Mucosa of gallbladder (tissue), 1 donor: ENCODE measurements at regions not wholly inside any gene's neighbourhood (a gene's known extent, or its start where the extent isn't known, plus 50 kb on each side); places are given as distances from the start of the nearest gene placed in this dataset.
"Not testable (repeated sequence)": the region's sequence is repeated elsewhere in the genome, so short reads cannot be mapped to it uniquely, and the experiment has no call there.

Source experiments
- DNase-seq: peaks from one replicate; pipeline ENCODE4 v3.0.0-alpha.2; 2020; ENCODE audit warnings: low spot score
- donor health status: DM: no; HTN: no; CAD: no.

DNA sequence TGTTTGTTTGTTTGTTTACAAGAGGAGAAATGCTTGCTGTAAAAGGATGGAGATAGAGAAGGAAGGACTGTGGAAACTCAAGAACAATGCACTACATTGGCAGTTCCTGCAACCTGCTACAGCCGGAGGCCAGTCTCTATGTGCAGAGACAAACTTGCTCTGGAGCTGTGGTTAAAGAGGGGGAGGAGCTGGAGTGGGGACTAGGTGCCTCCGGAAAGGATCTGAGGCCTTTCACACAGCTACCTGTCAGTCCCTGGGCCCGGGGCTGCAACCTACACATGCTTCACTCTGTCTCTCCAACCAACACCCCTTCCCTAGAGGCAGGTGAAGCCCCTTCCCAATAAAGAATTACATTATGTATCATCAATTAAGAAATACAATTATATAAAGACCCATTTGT lies 1234.0 kb upstream of the ZEB2 start:
- DNase-seq = no peak

DNA sequence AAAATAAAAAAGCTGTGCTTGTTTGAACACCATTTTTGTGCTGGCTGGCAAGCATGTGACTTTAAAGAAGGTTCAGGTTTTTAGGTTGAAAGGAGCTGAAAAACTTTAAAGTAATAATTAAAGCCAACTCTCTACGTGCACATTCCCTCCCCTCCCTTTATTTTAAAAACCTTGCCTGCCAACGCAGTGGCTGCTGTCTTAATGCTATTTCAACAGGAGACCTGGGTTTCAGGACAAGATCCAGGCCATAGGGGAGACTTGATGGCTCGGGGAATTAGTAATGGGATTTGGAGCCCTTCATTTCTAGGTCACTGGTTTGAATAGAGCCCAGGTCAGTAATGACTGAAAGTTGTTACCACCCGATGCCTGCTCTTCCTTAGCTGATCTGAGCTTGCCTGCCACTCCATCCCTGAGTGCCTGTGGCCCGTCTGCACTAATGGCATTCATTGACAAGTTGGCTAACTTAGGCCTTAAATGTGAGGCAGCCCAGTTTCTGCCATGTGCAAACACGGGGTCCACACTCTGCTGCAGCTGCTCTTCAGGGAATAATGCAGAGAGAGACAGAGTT lies 1233.2 kb upstream of the ZEB2 start:
- no peak for DNase-seq

DNA sequence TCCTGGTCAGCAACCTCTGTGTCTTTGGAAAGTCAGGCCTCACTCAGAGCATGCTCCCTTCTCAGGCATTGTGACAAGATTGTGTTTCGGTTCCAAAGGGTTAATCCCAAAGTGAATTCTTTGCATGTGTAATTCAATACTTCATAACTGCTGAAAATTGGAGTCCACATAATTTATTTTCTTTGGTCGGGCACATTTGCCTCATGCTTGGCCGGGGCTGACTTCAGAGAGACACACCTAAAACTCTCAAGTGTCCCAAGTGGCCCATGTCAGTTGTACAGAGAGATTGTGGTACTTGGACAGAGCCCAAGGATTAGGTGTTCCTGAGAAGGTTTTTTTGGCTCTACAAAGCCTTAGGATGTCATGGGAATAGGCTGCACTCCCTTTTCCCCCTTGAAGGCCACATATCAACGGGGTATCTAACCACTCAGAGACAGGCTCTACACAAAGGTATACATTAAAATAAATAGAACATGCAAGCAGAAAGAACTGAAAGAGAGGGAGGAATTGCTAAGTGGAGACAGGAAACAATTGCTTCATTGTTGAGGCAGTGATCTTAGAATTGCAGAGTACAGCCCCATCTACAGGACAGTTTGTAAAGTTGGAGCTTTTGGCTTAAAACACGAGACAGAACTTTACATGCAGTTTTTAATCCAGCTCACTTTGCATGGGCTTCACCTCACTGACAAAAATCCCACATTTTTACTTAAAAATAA lies 1232.3 kb upstream of the ZEB2 start:
- no peak for DNase-seq

DNA sequence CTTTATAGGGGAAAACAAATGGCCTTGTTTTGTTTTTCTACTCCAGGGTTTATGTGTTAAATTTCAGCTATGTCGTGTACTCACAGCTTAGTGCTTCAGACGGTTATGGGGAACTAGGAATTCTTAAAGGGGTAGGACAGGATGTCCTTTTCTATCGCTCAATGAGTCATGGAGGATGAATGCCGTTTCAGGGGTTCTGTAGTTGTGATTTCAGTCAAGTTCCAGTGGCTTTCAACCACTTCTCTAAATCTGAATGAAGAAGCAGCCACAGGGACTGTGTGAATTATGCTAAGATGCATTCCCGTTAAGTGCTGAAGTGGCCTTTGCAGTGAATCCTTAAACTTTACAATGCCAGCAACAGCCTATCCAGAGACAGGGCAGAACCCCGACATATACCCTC lies 1231.7 kb upstream of the ZEB2 start:
- no peak for DNase-seq

DNA sequence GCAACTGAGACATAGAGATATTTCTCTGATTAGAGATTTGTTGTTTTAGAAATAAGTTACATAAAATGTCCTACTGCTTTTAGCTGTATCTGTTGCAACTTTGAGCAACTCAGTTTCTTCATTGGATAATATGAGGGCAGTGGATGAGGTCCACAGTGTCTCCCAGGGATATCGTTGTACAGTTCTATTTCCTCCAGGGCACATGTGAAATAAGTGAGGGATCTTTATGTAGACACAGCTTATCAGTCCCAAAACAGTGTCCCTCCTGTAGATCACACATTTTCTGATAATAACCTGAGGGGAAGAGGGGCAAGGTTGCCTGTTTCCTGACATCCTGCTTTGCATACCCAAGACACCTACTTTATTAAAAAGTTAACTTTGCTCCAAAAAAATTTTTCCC lies 1231.2 kb upstream of the ZEB2 start:
- DNase-seq = no peak

DNA sequence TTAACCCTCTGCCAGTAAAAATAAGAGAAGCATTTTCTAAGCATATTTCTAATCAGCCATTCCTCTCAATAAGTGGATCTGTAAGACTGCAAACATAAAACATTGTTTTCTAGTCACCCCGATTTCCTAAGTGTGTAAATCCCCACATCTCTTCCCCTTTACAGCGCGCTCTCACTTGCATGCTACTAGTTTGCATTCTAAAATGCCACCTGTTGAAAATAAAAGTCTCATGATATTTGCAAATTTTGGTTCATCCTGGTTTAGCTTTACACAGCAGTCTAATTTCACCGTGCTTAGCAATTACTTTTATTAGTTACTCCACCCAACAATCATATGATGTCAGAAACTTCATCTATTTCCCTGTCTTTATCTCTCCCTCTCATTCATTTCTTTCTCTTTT lies 1230.7 kb upstream of the ZEB2 start:
- DNase-seq = no peak

DNA sequence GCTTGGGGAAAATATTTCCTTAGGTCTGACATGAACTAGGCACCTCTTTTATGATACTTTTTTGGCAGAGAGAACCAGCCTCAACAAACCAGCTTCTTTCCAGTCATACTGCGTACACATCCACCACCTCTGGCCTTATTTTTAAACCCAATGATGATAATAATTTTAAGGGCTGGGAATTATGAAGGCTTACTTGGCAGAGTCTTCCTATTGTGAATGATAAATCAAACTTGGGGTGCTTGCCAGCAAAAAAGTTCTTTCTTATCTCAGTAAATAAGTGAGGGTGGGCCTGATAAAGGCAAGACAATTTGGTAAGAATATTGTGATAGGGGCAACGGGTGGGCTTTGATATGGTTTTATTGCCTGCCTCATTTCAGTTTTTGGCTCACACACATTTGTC lies 1230.2 kb upstream of the ZEB2 start:
- DNase-seq = no peak

DNA sequence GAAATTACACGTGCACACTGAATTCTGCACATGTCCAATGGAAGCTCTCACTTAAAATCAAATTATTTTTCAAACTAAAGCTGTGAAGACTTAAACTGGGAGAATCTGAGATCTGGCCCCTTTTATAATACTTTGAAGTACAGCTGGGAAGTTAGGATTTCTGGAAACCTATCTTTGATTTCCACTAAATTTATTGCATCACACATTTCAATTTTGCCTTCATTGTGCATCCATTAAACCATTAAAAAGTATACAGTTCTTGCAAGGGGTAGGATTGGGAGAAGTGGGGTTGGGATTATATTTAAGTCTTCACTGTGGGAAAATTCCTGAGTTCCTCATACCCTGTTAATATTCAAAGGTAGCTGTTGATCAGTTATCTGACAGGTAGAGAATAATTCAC lies 1229.6 kb upstream of the ZEB2 start:
- DNase-seq = no peak

DNA sequence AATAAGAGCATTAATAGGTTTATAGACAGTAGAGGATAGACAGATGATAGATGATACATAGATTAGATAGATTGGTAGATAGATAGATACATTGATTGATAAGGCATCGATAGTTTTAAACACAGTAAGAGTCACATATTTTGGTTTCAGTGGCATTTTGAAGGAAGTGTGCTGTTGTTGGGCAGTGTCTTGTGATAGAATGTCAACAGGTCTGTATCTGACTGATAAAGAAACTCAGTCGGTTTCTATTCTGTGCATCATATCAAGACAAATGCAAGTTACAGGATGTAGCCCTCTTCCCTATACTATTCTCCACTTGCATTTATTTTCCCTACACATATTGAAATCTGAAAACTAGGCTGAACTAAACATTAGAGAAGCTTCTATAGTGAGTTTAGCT lies 1229.0 kb upstream of the ZEB2 start:
- DNase-seq = no peak

DNA sequence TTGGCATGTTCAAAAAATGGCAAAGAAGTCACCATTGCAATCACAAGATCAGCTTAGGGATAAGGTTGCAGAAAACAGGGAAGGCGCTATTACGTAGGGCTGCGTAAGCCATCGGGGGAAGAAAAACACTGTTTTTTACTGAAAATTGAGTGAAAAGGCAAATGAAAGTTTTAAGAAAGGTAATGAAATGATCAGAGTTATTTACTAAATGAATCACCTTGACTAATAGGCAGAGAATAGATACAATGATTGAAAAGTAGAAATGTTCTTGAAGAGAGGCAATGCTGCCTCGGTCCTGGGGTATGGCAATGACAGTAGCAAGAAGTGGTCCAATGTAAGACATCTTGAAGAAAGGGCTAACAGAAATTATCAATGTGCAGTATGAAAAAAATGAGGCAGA lies 1227.8 kb upstream of the ZEB2 start:
- no peak for DNase-seq

DNA sequence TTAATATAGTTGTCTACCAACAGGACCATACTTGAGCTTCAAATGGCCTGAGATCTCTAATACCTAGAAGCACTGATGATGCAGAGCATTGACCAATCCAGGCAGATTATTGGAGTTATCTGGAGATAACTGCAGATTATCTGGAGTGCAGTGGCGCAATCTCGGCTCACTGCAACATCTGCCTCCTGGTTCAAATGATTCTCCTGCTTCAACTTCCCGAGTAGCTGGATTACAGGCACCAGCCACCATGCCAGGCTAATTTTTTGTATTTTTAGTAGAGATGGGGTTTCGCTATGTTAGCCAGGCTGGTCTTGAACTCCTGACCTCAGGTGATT lies 1225.4 kb upstream of the ZEB2 start:
- not testable (repeated sequence) for DNase-seq

DNA sequence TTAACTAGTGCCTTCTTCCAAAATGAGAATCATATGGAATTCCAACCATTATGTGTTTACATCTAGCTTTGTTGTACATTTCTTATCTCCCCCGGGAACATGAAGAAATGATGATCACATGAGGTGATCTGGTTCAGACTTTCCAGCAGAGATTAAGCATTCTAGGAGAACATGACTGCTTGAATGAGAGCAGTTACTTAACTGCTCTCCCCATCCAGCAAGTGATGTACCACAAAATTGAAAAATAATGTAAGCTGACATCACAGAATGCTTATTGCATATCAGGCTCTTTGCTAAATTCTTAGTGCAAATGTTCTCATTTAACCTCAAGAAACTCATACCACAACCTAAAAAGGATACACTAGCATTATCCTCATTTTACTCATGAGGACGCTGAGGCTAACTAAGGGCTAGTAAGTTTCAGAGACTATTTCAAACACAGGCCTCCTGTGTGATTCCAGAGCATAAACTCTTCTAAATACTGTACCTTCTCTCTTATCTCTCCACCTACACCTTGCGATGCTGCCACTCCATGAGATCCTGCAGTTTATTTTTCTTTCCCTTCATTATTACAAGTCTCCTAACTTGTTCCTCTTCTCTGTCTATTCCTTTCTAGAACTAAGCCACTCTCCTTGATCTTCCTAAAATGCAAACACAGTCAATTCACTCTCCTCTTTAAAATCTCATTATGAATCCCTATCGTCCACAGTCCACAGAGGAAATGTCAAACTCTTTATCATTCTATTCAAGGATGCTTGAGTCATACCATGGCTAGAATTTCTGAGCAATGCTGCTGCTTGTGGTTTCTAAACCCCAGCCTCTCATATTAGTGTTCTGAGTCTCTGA lies 1224.8 kb upstream of the ZEB2 start:
- no peak for DNase-seq

DNA sequence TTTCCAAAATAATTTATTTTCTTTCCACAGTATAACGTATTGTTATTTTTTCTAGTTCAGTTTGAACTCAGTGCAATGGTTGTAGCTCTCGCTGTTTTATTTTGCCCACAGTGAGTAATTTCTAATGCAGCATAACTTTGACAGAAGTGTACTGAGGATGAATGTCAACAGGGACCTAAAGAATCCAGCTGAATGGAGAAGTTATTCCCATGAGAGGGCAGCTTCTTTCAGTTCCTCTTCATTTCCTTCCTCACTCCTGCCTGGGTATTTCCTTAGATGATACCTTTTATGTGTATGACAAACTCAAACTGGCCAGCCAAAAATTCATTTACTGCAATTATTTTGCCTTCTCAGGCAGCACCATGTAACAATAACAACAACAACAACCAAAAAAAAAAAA lies 1223.1 kb upstream of the ZEB2 start:
- DNase-seq = no peak

DNA sequence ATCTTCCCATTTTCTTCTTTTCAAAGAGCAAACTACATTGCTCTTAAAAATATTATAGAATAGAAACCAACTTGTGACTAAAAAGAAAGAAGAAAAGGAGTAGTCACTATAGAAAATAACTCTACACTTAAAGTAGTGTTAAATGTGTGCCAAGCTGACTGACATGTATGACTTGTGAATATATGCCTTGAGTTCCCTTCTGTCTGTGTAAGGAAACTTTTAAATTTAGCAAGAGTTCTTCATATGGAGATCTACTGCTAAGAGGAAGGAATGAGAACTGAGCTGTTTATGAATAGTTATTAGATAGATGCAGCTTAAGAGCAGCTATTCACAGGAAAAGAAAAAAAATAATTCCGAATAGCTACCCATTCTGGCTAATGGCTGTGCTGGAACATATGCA lies 1221.7 kb upstream of the ZEB2 start:
- DNase-seq = no peak

DNA sequence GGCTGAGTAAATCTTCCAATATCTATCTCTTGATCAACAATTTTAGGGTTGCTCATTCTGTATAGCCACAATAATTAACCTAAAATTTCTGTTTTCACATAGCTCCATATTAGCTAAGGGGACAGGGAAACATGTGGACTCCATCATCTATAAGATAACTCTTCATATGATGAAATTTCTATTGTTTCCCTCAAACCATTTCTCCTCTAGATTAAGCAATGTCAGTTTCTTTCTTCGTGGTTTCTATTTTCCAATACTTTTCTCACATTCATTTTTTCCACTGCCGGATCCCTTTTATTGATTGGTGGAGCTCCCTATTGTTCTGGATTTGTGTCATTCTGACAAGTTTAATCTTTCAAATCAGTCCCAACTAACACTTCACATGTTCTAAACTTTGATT lies 1221.3 kb upstream of the ZEB2 start:
- no peak for DNase-seq

DNA sequence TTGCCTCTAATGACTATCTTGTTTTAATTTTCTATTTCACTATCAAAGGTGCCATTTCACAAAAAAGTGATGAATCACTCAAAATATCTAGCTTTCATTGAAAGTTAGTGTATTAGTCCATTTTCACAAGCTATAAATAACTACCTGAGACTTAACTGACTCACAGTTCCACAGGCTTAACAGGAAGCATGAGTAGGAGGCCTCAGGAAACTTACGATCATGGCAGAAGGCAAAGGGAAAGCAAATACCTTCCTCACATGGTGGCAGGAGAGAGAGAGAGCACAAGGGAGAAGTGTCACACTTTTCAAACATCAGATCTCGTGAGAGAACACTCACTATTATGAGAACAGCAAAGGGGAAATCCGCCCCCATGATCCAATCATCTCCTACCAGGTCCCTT lies 1220.4 kb upstream of the ZEB2 start:
- DNase-seq = no peak

DNA sequence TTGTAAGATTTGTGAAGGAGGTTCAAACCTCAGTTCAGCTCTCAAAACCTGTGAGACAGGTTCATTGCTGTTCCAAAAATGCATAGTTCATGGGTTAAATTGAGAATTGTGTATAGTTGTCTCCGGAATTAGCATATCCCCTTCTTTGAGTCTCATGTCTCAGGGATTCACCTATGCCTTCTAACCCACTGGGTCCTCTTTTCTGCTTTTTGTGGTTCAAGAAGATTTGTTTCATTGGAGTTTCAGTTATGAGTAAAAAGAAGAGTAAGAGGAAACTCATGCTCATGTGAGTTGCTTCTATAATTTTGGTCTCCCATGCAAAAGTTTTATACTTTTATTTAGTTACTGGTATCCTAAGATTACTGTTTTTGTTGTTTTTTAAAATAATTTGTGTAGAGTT lies 1219.8 kb upstream of the ZEB2 start:
- DNase-seq = no peak

DNA sequence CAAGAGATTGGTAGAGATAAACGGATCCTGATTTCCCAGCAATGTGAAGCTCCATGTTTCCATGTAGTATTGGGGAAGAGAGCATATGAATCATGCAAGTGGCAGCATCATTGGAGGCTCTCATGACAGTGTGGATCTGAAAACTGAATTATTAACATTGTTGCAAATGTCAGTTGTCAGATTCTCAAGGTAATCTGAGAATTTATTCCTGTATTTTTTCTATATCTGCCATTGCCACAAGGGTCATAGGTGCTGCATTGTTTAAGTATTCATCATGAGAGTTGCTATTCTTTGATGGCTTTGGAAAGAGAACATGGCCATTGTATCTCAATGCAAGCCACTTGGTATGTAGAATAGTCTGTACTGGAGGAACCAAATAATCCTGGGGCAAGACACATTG lies 1217.0 kb upstream of the ZEB2 start:
- no peak for DNase-seq

DNA sequence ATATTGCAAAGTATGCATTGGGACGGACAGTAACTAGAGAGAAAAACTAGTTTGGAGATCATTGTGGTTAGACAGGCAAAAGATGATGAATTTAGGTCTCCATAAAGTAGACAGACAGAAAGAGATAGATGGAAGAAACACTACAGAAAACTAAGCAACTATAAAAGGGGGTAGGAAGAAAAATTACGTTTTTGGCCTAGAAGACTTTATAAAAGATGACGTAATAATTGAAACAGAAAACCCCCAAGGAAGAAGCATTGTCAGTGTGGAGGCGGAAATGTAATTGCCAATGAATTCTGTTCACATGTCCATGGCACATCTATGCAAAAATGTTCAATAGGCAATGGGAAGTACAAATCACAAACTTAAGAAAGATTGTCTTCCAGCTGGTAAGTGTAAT lies 1211.5 kb upstream of the ZEB2 start:
- no peak for DNase-seq

DNA sequence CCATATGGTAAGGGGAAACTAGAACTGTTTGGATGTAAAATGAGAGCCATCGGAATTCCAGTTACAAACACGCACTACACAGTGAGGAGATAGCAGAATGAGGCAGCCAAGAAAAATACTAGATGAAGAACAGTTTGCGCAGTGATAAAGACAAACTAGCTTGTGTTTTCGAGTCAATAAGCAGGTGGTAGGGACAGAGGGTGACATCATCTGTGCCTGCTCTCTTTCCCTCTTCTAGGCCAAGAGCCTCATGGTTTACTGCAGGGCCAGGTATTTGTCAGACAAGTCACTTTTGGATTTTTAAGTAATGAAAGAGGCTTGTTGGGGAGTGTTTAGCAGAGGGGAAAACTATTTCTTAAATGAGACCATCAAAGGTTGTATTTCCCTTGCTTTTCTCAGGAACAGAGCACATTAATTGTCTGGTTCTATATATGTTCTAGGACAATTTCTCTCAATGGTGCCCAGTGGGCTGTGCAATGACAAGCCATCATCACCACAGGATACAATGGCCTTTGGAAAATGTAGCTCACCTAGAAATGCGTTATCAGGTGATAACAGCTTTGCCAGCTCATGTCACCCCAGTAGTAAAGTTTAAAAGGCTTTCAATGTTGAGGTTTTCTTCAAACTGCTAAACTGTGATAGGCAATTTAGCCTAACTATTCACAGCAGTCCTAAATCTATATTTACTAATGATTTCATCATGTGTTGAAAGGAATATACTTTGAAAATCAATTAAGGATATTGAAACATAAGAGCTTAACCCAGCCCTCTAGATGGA lies 1210.3 kb upstream of the ZEB2 start:
- no peak for DNase-seq

DNA sequence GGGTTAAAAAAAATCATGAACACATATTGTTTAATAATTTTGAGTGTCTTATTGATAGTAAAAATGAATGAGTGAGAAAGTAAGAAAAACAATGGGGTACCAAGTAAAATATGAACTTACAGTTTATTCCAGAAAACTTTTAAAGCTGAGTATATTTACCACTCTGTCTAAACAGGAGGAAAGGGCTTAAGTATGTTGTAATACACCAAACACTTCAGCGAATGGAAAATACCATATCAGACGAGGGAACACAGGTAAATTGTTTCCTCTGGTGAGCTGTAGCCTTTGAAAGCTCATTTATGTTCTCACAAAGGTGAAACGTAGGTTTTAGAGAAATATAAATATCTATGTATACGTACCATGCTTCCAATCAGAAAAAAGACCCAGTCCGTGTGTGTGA lies 1209.6 kb upstream of the ZEB2 start:
- no peak for DNase-seq

DNA sequence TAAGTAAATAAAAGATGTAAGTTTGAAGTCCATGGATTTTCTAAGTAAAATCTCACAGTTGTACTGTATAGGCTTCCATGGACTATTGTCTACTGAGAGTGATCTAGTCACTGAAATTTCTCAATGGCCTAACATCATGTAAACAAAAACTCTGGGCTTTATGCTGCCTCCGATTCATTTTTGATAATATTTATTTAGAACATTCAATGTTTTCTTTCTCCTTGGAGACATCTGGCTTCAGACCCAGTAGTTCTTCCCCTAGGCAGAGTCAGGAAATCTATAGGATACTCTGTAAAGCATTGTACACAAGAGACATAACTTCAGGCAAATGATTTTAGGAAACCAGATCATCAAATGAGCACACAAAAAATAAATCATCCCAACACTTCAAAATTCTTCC lies 1208.6 kb upstream of the ZEB2 start:
- no peak for DNase-seq

DNA sequence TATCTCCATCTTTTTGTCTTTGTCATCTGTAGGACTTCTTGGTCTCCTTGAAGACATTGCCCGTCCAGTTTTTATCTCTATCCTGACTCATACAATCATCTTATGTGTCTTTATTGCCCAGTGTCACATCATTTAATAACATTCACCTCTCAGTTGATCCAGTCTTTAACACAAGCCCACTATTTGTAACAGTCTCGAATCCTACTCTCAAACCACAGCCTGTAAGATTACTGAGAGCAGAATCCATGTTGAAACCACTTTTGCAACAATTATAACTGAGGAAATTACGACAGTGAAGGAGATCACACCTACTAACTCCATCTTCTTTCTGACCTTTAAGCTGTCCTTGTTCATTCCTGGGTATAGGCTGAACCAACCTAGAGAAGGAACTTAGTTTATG lies 1206.0 kb upstream of the ZEB2 start:
- DNase-seq = no peak
